ENCODE measurements at regions not wholly inside any gene's neighbourhood (a gene's known extent, or its start where the extent isn't known, plus 50 kb on each side); places are given as distances from the start of the nearest gene placed in this dataset.

GRCh38 chr11:104340590-104340989 lies 176.6 kb upstream of the PDGFD start:
- TF ChIP-seq POLR2A (IDR thresholded peaks at IDR 0.05) (no peak), CTCF (IDR thresholded peaks at IDR 0.05) (no peak), POLR2AphosphoS5 (IDR thresholded peaks at IDR 0.05; ENCODE audit: insufficient read depth in 1 of 2, low read depth in 1 of 2) (no peak)
